ENCODE measurements at regions not wholly inside any gene's neighbourhood (a gene's known extent, or its start where the extent isn't known, plus 50 kb on each side); places are given as distances from the start of the nearest gene placed in this dataset.
A peak's percentile ranks its signal among the peaks of the same experiment; 100 is the strongest.

DNA sequence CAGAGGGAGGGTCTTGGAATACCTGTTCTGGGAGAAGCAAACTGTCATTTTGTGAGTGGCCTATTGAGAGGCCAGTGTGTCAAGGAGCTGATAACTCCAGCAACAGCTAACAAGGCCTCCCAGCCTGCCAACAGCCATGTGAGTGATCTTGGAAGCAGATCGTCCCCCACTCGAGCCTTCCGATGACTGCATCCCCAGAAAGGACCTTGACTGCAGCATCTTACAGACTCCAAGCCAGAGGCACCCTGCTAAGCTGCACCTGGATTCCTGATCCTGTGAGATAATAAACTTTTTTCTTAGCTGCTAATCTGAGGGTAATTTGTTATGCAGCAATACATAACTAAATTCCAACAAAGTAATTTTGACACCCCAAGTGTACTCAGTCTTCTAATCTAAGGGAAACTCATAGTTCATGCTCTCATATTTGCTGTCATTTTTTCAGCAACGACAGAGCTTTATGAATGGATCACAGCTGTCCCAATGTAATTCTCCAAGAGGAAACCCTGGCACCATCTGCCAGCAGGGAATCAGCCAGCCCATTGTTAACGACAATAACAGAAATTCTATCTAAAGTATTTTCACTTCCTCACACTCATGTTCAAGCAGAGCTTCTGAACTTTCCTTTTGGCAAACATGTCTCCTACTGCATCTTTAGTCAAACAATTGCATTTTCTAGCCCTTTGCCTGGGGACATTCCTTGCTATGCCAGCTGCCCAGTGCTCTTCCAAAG is 470.2 kb upstream of the BTBD3 start:
- no peak for DNase-seq (ENCODE audit: low spot score)

DNA sequence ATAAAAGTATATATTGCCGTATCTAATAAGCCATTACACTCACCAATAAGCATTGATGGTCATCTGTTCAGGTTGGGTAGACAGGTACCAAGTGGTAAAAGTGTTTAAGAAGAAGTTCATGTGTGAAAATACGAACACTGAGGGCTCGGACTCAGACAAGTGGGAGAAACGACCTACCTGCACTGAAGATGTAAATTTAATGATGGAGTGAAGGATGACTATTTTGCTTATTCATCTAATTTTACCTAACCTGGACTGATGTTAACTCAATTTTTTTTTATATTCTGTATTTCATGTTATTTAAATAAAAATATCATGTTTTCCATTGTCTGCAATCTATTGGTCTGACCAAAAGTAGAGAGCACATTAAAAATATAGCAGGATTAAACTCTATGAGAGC is 469.1 kb upstream of the BTBD3 start:
- no peak for DNase-seq (ENCODE audit: low spot score)

DNA sequence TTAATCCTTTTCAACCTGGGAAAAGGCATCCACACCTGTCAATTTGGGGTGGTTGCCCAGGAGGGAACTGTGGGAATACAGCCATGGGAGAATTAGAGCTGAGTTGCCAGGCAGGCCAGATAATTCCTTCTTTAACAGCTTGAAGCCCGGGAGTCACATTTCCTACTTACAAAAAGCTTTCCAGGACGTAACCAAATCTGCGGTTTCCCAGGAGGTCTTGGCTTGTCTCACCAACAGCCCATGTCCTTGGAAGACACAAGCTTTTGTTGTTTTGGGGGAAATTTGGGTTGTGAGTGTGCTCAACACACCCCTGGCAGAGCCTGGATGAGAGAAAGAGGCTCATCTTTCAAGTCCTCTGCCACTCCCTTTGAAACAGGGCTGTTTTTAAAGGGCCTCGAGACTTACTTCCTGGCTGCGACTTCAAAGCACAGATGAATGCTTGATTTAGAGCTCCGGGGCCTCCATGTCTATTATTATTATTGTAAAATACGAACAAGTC is 465.9 kb upstream of the BTBD3 start:
- no peak for DNase-seq (ENCODE audit: low spot score)

DNA sequence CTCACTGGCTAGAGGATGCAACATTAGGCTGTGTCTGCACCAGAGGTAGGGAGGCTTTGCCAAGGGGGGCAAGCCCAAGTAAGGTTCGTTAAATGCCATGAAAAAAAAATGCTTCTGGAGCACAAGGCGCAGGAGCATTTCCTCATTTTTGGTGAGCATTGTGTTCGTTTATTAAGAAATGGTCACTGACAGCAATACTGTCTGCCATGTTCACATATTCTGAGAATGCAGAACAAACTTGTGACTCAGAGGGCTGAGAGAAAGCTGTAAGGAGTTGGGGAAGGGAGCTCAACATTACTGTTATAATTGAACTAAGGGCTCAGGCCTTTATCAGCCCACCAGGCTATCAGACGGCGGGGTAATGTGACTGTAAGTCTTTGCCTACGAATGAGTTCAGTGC is 465.4 kb upstream of the BTBD3 start:
- DNase-seq (ENCODE audit: low spot score) = no peak

DNA sequence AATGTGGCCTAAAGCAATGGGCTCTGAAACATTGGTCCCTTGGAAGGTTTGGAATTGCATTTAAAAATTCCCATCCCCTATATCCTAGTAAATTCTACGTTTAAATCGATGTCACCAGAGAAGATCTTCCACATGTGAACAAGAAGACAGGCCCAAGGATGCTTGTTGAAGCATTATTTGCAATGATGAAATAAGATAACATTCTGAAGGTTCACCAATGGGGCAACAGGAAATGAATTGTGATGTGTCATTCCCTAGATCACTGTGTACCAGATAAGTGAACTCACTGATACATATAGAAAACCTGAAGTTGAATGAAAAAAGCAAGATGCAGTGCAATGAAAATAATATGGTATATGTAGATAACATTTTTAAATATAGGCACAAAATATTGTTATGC is 464.3 kb upstream of the BTBD3 start:
- DNase-seq (ENCODE audit: low spot score) = peak; percentile 75

DNA sequence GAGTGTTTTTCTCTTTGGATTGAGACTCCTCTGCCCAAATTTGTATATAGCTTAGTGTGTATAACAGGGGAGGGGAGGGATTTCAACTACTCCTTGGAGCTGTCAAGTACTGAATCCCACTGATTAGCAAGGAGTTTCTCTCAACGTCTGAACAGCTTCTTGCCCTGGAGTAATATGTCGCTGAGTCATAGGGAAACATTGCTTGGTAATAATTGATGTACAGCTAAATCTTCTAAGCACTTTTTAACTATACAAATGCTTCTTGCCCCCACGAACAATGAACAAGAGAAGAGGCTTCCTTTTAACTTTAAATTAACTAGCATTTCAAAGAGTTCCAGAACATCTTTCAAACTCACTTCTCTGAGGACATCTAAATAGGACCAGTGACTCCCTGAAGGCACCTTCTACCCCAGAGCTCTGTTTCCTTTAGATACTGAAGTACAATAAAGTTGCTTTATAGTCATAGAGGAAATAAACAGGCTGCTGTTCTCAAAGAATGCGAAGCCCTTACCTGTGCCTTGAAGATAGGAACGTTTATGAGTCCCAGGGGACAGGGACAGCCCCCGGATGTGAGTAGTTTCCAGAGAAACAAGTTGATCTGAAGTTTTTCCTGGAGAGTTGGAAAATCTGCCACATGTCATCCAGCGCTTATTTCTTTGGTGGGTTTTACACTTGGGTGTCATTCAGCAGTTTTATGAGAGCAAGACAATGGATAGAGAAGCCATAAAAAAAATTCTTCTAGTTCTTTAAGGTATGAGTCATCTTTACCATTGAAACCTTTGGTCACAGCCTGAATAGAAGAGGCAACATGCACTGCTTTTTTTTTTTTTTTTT is 462.5 kb upstream of the BTBD3 start:
- DNase-seq (ENCODE audit: low spot score) = peak; percentile 95

DNA sequence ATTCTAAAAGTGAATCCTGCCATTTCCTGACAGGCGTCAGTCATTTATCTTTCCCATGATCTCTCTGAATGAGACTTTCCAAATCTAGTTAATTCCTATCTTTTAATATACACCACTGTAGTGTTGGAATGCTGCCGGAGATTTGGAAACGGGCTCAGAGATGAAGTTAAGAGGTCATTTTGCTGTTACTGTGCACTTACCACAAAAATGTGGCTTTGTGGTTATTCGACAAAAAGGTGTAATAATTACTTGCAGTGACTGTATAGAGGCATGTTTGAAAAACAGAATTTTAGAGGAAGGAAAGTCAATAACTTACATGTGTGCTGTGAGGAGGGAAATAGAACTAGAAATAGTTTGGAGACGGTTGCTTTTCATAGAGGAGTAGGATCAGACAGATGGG is 460.2 kb upstream of the BTBD3 start:
- peak; percentile 75 for DNase-seq (ENCODE audit: low spot score)

DNA sequence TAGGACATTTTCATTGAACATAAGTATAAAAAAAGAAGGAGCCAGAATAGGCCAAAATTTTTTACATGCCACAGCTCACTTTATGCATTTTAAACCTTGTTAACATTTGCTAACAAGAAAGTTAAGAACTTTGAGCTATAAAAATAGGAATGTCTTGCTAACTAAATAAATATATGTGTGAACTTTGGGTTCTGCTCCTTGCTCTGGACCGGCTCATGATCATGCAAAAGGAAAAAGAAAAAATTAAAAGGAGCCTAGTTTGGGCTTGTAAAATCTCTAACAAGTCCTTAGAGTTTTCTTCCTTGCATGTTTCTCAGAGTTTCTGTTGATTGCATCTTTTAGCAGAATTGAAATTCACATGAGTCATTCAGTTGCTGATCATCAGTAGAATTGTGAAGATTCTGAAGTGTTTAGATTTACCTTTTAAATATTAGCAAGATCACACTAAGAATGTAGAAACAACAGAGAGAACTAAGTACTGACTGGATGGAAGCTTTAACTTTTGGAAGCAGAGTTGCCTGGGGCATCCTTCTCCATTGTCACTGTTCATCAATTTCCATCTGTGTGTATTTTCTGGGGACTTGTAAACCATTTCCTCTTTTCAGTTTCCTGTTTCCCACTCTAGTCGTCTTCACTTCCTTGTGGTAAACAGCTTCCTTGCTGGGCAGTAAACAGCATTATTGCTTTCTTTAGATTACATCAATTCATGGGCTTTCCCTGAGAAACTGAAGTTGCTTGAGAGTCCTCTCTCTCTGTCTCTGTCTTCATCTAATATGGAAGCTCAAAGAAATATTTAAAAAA is 458.4 kb upstream of the BTBD3 start:
- no peak for DNase-seq (ENCODE audit: low spot score)

DNA sequence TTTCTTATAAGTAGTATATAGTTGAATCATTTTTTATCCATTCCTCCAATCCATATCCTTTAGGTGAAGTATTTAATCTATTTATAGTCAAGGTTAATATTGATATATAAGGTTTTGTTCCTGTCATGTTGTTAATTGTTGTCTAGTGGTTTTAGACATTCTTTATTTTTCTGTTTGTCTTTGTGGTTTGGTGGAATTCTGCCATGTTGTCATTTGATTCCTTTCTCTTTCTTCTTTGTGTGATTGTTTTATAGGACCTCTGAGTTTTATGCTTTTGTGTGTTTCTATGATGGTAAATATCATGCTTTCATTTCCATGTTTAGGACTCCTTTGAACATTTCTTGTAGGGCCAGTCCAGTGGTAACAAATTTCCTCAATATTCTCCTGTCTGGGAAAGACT is 450.3 kb upstream of the BTBD3 start:
- no peak for DNase-seq (ENCODE audit: low spot score)

DNA sequence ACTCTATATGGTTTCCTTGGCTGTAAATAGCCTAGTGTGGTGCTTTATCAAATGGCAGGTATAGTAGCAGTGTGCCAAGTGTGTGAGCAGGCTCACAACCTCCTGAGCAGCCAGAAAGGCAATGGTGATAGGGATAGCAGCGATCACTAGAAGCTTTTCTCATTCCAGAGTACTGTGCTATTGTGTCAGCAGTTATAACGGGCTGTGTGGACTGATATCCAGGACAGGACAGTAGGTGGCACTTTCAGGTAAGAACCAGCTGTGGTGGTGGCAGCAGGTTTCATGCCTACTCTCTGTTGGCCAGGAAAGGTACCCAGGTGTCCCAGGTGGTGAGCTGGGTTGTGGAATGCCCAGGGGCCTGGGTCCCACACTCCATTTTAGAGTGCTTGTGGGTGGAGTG is 448.8 kb upstream of the BTBD3 start:
- no peak for DNase-seq (ENCODE audit: low spot score)

DNA sequence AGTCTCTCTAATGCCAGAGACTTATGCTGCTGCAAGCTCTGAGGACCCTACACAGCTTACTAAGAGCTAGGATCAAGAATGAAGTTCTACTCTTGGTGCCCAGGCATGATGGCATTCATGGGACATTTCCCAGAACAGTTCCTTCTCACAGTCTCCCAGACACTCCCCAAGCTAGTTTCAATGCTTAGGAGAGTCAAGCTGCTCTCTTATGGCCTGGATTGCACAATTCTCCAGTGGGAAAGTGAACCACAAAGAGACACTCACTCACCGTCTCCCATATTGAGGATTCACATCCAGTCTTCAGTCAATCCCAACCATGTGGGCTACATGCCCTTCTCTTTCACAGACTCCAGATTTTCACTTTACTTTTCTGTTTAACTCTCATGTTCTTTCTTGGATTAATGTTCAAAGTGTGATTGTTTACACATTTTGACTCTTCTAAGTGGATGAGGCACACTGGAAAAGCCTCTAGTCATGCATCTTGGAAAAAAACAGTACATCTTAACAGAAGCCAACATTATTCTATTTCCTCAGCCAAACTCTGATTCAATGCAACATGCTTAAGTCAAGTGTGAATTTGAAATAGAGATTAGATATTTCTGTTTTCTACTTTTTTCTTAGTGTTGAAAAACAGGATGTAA is 447.8 kb upstream of the BTBD3 start:
- no peak for DNase-seq (ENCODE audit: low spot score)

DNA sequence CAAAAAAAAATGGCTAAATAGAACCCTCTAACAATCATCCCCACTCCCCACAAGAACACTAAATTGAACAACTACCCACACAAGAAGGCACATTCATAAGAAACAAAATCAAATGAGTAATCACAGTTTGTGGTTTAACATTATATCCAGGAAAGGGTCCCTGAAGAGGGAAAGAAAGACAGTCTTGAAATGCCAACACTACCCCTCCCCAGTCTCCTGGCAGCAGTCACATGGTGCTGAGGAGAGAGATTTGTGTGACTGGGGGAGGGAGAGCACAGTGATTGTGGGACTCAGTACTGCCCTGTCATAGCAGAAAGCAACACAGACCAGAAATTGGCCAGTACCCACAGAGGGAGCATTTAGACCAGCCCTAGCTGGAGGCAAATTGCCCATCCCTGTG is 443.7 kb upstream of the BTBD3 start:
- DNase-seq (ENCODE audit: low spot score) = no peak

DNA sequence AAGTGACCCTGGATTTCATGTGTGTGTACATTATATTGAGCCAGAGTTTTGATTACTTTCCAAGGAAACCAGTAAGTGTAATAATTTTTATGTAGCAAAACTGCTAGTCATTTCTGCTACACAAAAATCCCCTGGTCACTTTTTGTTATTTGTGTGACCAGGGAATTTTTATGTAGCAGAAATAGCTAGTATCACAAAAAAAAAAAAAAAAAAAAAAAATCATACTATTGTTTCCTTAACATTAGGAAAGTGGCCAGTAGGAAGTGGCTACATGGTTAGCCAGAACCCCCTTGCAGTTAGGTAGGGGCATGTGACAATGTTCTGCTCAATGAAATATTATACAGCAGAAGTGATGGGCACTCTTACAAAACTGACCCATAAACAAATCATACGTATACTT is 434.0 kb upstream of the BTBD3 start:
- DNase-seq (ENCODE audit: low spot score) = no peak

DNA sequence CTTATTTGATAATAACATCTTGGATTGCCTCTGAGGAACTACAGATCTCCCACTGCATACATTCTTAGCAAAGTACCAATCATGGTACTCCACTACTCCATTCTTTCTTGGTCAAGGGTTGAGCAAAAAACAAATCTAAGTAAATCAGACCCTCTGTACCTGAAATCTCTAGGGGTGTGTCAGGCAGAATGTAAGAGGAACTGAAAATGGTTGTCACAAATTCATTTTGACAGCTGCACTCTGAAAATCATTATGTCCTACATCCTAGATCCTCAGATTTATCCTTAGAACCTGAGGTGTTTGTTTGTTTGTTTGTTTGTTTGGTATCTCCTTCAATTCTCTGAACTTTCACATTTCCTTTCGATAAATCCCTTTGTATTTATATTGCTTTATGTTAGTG is 433.2 kb upstream of the BTBD3 start:
- DNase-seq (ENCODE audit: low spot score) = no peak

DNA sequence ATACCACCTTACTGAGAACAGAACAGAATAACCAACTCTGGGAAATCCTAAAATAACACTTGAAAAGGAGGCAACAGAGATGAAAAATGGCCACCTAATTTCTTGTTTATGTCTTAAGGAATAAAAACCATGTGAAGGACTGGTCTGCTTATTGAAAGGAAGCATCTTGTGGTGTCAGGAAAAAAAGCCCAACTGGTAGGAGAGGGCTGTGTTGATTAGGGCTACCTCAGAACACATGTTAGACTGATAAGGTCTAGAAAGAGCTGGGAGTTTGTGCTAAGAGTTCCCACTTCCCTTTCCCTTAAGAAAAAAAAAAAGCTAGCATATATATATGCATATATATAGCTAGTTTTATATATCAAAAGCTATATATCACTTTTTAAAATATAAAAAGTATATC is 425.3 kb upstream of the BTBD3 start:
- no peak for DNase-seq (ENCODE audit: low spot score)

DNA sequence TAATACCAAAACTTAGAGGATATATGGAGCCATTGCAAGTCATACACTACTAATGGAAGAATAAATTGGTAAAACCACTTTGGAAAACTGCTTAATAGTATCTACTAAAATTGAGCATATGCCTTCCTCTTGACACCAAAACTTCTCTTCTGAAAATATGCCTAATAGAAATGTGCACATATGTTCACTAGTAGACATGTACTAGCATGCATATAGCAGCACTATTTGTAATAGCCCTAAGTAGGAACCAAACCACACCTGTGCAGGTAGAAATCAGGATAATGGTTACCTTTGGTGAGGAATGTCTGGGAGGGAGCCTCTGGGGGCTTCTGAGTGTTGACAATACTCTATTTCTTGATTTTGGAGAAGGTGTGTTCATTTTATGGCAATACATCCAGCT is 424.8 kb upstream of the BTBD3 start:
- no peak for DNase-seq (ENCODE audit: low spot score)

DNA sequence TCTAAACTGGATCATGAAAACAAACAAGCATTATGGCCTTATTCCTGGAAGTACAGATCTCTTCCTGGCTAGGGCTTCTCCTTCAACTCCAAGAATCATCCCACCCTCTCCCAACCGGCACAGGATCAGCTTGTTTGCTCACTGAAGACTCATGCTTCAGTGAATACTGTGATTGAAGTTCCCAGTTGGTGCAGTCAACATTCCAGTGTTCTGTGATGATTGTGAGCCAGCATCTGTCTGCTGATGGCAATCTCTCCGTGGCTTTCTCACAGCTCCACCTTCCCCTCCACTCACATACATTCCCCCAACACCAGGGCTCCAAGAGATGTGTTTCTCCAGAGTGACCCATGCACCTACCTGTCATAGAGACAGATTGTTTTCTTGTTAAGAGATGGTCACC is 421.3 kb upstream of the BTBD3 start:
- no peak for DNase-seq (ENCODE audit: low spot score)

DNA sequence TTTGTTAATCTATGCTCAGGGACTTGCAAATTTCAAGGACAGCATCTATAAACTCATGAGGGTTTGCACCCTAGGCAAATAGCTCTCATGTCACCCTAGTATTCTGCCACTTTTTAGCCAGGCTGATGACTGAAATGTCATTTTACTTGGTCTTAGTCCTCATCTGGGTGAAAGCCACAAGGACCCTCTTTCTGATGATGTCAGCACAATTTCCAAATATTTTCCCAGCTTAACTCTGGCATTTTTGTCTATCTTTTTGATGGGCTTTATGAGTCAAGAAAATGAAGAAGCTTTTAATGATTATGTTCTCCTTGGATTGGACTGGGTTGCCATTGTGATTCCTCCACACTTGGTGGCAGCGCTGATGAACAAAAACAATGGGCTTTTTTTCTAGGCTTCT is 420.1 kb upstream of the BTBD3 start:
- DNase-seq (ENCODE audit: low spot score) = no peak

DNA sequence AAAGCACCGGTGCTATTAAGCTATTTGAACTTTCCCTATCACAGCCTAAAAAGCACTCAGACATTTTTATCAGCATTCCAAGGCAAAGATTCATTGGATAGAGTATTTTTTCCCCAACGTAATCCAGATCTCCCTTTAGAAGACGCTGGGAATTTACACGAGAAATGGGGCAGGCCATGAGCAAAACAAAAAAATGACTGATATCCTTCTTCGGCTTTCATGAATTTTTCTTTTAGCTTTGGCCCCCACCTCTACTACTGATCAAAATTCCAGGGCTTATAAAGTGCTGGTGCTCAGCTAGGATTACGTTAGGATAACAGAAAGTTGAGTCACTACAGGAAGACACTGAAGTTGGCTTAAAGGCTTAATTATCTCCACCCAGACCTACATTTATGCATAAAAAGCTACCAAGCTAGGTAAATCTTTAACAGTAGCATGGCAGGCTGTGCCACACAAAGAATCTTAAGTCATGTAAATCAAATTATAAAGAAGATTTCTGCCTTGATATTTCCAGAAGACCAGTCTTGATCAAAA is 418.5 kb upstream of the BTBD3 start:
- DNase-seq (ENCODE audit: low spot score) = peak; percentile 7

DNA sequence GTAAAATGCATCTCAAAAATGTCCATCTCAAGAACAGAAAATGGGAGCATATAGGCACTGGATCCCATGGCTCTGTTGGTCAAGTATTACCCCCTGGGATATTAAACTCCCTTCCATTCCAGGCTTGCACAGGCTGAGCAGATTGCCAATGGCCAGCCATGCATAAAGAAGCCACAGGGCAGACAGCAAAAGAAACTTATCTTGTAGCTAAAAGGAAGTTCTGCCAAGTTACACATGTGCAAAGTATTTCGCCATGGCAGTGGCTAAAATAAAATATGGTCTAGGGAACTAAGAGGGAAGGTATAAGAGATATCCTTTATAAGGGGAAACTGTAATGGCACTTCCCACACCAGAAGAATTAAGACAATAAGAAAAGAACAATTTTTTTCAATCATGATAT is 415.6 kb upstream of the BTBD3 start:
- DNase-seq (ENCODE audit: low spot score) = no peak

DNA sequence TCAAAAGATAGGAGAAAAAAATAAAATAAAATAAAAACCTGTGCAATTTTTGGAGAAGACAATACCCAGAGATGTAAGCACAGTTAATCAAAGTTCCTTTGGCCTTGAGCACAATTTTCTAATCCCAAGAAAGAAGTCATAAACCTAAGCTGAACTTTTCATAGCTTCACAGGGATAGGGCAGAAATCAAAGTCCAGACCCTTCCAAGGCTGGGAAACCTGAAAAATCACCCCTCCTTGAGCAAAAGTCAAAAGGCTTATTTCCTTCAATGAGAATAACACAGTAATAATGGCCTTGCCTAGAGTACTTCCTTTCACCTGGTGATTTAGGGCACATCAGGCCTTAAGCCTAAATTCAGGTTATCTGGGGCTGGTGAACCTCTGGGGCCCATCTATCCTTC is 415.0 kb upstream of the BTBD3 start:
- DNase-seq (ENCODE audit: low spot score) = no peak

DNA sequence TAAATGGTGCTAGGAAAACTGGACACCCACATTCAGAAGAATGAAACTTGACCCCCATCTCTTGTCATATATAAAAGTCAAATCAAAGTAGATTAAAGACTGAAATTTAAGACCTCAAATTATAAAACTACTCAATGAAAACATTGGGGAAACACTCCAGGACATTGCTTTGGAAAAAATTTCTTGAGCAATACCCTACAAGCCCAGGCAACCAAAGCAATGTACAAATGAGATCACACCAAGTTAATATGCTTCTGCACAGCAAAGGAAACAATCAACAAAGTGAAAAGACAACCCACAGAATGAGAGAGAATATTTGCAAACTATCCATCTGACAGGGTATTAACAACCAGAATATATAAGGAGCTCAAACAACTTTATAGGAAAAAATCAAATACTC is 407.9 kb upstream of the BTBD3 start:
- DNase-seq (ENCODE audit: low spot score) = no peak
